ENCODE measurements at regions not wholly inside any gene's neighbourhood (a gene's known extent, or its start where the extent isn't known, plus 50 kb on each side); places are given as distances from the start of the nearest gene placed in this dataset.

- DNase-seq: no peak
These were observed 1091.9 kb upstream of the TENM4 start for GRCh38 chr11:80532633-80533232.

DNA sequence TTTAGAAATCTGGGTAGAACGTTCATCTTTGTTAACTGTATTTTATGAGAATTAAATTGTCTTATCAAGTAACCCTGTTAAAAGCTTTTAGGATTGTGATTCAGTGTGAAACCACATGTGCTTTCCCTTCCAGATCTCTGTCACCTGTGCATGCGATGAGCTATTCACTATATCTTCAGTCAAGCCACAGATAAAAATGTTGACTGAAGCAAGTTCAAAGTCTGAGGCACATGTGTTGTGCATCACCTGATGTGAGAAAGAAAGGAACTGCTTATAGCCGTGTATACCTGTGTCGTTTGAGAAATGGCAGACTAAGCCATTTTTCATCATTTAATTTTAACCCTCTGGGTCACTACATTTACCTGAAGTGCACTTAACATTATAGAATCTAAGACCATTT, 1088.9 kb upstream of the TENM4 start:
- no peak for DNase-seq

- DNase-seq: no peak
These were observed 1085.0 kb upstream of the TENM4 start for GRCh38 chr11:80525663-80526405.

GRCh38 chr11:80524349-80524748, 1083.5 kb upstream of the TENM4 start:
- no peak for DNase-seq

DNA sequence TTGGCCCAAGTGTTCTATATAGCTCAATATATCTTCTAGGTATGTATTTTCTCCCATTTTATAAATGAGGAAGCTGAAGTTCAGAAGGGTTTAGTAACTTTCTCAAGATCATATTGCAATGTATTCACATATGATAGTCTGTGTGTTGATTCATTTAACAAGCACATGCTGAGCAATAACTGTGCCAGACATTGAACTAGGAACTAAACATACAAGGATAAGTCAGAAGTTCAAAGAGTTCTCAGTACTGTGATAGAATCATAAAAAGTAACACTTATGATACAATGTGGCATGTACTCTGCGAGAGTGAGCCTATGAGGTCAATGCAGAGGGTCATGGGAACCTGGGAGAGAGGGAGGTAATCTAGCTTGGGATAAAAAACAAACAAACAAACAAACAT, 1082.2 kb upstream of the TENM4 start:
- DNase-seq: no peak

GRCh38 chr11:80521592-80521991, 1080.8 kb upstream of the TENM4 start:
- DNase-seq: no peak

DNA sequence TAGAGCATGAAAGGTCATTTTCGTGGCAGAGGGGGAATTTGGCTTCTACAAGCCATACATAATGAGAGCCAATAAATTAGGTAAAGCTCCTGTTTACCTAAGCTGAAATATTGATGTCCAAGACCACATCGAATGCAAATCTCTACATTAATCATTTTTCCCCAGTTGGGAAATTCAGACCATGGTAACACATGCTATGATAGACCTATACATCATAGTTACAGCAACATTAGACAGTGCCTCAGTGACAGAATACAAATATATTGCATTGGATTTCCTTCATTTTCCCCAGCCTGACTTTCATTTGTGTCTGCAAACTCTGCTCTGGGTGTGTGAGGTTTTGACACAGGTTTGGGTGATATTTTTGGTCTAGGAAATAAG, 1079.7 kb upstream of the TENM4 start:
- DNase-seq: no peak

DNA sequence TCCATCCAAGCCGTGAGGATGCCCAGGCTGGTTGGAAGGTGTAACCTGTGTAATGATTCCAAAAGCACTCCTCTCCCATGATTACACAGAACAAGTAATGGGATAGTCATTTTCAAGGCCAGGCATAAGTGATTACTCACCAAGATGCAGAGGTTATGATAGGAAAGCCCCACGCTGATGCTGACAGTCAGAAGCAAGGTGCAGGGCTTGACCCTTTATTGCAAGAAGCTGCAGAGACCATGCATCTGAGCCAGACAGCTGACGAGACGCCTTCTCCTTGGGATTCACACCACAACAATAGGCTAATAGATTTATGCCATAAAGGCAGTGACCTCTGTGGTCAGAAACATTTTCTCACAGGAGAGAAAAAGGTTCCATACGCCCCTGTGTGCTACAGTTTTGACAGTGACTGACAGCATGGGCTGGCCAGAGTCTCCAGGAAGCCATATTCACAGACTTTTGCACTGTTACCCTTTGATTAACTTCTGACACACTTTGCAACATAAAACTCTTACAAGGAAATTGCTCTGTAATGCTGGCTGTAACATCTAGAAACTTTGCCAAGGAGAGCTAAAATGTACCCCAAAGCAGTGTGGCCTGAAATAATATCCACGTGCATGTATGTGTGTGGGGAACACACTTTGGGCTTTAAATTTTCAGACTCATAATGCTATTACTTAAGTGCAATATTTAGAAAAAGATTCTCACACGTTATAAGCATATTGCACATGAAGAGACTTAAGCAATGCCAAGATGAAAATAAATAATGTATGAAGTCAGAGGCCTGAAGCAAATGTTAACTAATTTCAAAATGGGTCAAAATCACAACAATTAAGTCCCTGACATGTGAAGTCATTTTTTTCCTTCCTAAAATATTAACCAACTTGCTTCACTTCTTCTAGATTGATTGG, 1079.0 kb upstream of the TENM4 start:
- no peak for DNase-seq

DNA sequence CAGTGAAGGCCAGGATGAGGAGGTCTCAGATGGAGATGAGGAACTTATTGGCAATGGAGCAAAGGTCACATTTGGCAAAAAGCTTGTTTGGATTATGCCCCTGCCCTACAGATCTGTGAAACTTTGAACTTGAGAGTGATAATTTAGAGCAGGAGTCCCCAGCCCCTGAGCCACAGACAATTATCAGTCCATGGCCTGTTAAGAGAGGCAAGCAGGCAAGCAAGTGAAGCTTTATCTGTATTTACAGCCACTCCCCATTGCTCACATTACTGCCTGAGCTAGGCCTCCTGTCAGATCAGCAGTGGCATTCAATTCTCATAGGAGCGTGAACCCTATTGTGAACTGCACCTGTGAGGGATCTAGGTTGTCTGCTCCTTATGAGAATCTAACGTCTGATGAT, 1076.9 kb upstream of the TENM4 start:
- DNase-seq: no peak

- DNase-seq: no peak
These were observed 1074.3 kb upstream of the TENM4 start for GRCh38 chr11:80515097-80515496.

DNA sequence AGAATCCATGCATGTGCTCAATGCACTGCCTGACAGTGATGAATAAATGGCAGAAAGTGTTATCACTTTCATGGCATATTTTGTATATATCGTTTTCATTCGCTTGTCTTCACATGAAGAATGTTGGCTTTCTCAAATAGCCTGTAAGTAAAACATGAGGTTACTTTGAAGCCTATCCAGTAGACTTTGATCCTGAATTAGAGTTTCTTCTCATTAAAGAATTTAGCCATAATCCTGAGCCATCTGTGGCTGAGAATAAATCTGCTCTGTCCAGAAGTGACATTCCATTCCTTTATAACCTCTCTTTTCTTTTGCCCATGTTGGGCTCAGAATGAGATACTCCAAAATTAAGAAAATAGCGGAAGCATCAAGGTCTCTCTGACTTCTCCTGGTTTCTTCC, 1071.7 kb upstream of the TENM4 start:
- DNase-seq: no peak

DNA sequence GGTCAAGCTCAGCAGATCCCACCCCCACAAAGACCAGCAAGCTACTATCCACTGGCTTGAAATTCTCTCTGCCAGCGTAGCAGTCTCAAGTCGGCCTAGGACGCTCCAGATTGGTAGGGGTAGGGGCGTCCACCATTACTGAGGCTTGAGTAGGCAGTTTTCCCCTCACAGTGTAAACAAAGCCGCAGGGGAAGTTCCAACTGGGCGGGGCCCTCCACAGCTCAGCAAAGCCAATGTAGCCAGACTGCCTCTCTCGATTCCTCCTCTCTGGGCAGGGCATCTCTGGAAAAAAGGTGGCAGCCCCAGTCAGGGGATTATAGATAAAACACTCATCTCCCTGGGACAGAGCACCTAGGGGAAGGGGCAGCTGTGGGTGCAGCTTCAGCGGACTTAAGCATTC, 1064.9 kb upstream of the TENM4 start:
- no peak for DNase-seq

GRCh38 chr11:80503990-80504389, 1063.2 kb upstream of the TENM4 start:
- no peak for DNase-seq

DNA sequence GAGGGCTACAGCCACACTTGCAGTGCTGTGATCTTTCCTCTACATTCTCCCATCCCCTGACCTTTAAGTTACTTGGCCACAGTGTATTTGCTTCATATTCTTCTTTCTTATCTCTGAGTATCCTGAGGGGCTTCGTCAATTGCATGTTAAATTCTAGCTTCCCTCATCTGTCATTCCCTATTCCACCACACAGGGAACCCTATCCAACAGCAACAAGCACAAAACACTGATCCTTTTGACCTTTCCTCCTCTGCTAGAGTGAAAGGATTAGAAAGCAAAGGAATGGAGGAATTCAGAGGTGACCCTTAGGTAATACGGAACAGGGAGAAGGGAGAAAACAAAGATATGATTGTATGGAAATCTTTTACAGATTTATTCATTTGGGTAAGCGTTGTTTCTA, 1061.7 kb upstream of the TENM4 start:
- no peak for DNase-seq

DNA sequence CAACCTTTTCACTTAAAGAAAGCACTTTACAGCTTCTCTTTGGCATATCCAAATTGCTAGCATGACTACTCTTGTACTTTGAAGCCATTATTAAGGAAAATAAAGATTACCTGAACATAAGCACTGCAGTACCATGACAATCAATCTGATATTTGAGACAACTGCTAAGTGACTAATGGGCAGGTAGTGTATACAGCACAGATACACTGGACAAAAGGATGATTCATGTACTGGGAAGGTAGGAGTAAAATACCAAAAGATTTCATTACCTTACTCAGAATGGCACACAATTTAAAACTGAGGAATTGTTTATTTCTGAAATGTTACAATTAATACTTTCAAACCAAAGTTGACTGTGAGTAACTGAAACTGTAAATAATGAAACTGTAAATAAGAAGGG, 1054.3 kb upstream of the TENM4 start:
- no peak for DNase-seq

- no peak for DNase-seq
These were observed 1047.1 kb upstream of the TENM4 start for GRCh38 chr11:80487952-80488351.

DNA sequence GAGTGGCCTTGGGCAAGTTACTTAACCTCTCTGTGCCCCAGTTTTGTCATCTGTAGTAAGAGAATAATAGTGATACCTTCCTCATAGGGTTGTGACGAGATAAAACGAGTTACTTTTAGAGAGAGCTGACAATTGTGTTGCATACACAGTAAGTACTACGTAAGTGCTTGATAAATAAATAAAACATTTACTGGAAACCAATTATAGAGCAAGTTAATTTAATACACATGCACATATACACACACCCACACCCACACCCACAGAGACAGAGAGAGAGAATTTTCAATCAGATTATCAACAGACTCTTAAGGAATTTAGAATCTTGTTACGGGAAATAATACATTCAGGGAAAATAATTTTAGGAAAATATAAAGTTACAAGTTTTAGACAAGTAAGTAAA, 1045.8 kb upstream of the TENM4 start:
- no peak for DNase-seq

DNA sequence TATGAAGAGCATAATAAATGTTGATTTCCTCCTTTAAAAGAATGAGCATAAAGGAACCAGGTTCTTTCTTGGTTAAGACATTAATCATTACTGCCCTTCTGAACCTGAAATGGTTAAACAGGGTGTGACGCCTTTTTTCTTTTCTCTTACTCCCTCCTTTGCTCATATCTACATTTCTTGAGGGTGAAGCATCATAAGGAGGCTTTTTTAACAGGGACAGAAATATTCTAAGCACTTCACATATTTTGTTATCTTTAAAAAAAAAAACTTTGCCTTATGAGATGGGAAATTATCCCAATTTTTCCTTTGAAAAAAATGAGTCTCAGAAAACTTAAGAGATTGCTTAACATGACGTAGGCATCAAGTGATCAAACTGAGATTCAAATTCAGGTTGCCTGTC, 1036.3 kb upstream of the TENM4 start:
- DNase-seq: no peak

GRCh38 chr11:80473562-80473961, 1032.7 kb upstream of the TENM4 start:
- DNase-seq: no peak

DNA sequence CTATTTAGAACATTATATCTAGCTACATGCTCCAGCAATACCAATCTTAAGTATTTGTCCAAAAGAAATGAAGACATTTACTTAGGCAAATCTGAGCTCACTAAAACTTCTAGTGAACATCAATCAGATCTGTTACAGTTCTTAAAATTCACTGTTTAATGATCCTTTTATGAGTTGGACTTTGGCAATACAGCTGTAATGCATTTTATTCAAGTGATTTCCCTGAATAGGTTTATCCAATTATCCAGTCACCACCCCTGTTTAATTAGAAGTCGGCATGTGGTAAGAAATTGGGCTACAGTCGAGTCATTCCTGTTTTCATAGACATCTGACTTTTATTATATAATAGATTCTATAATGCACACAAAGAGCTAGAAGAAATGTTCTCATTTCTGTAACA, 1029.0 kb upstream of the TENM4 start:
- no peak for DNase-seq

DNA sequence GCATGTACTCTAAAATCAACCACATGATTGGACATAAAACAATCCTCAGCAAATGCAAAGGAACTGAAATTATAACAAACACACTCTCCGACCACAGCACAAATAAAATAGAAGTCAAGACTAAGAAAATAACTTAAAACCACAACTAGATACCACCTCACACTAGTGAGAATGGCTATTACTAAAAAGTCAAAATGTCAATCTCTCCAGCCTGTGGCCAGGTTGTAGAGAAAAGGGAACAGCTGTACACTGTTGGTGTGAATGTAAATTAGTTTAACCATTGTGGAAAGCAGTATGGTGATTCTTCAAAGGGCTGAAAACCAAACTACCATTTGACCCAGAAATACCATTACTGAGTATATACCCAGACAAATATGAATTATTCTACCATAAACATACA, 1025.7 kb upstream of the TENM4 start:
- no peak for DNase-seq

GRCh38 chr11:80462211-80462610, 1021.4 kb upstream of the TENM4 start:
- no peak for DNase-seq

- DNase-seq: no peak
These were observed 1017.5 kb upstream of the TENM4 start for GRCh38 chr11:80458376-80458775.

- no peak for DNase-seq
These were observed 1017.0 kb upstream of the TENM4 start for GRCh38 chr11:80457823-80458222.

Data from NCI-H510A treated with DMSO at 0.1 percent for 48 hours (cell line).